ENCODE measurements at regions not wholly inside any gene's neighbourhood (a gene's known extent, or its start where the extent isn't known, plus 50 kb on each side); places are given as distances from the start of the nearest gene placed in this dataset.

- no peak overlapping the region for H3K9ac ChIP-seq (ENCODE audit: insufficient read depth in 1 of 2, low read depth in 2 of 2, low read length in 2 of 2)
- WGBS (ENCODE audit: insufficient coverage, low coverage, missing lambda C conversion rate) = 3% methylated on average over 8 of the region's 8 CpGs
- POLR2A ChIA-PET = no interaction called here
- intact Hi-C loops (cut with micrococcal nuclease) (loop anchor here (5.0 kb wide), 3 partner anchors 972 to 1747 kb away; no protein-coding TSS in a partner anchor), in situ Hi-C loops (cut with MboI) (no loop called here)
- H4K20me1 ChIP-seq (replicated peaks; ENCODE audit: control insufficient read depth, insufficient read depth, low read length) = no peaks in the 10 kb centered on the region
- no peaks in the 10 kb centered on the region for H3K36me3 ChIP-seq (ENCODE audit: control insufficient read depth, insufficient read depth, low read length)
- no peak for ATAC-seq
- FAIRE-seq = no peak
- DNase-seq (ENCODE audit: extremely low read depth in 1 of 4, low spot score in 3 of 4) = no peak
- no peak overlapping the region for H2AFZ ChIP-seq (ENCODE audit: low read depth, low read length)
- H3K9me3 ChIP-seq (replicated peaks; ENCODE audit: control insufficient read depth, insufficient read depth, low read depth, low read length) = peaks cover 15% of the 10 kb centered on the region
- TF ChIP-seq NCOA2 (IDR thresholded peaks at IDR 0.05; ENCODE audit: partially characterized antibody in 2 of 2) (no peak), HBP1 (CRISPR knock-in tag; IDR thresholded peaks at IDR 0.05) (no peak), FOXK2 (conservative IDR thresholded peaks at IDR 0.05 in 1 of 2, IDR thresholded peaks at IDR 0.05 in 1 of 2; ENCODE audit: low read depth in 2 of 2) (no peak), ZNF121 (CRISPR knock-in tag; conservative IDR thresholded peaks at IDR 0.05) (no peak), DDX20 (tag; IDR thresholded peaks at IDR 0.05; ENCODE audit: low read depth) (no peak), ZBTB17 (CRISPR knock-in tag; IDR thresholded peaks at IDR 0.05) (no peak), HNRNPH1 (optimal IDR thresholded peaks at IDR 0.05; ENCODE audit: low read depth, low read length) (no peak), NR4A1 (CRISPR knock-in tag; IDR thresholded peaks at IDR 0.05) (no peak), NR4A1 (tag; IDR thresholded peaks at IDR 0.05) (no peak), RFX1 (IDR thresholded peaks at IDR 0.05) (no peak), STAT6 (CRISPR knock-in tag; IDR thresholded peaks at IDR 0.05) (no peak)
- H3K79me2 ChIP-seq (ENCODE audit: control insufficient read depth, insufficient read depth, low read length) = no peaks in the 10 kb centered on the region
- CTCF ChIA-PET (ENCODE audit: low intra/inter-chr PET ratio) = interaction anchor here (0.6 kb wide), 1 partner anchor 1037 kb away, joined by 3 read pairs; no protein-coding TSS in a partner anchor
- BruUV-seq (replicated peaks) = no TSS peak
- no peaks in the 10 kb centered on the region for H3K4me1 ChIP-seq (replicated peaks in 1 of 2; ENCODE audit: control insufficient read depth in 2 of 2, insufficient read depth in 2 of 2, low read length in 2 of 2)
- no peak overlapping the region for H3K4me2 ChIP-seq (ENCODE audit: insufficient read depth, low read length)
- H3K27me3 ChIP-seq (ENCODE audit: control insufficient read depth in 2 of 2, insufficient read depth in 2 of 2, low read length in 2 of 2) = no peaks in the 10 kb centered on the region
- no peak overlapping the region for H3K27ac ChIP-seq (ENCODE audit: extremely low read depth, low read depth, low read length)
- no peak overlapping the region for H3K4me3 ChIP-seq
- no peaks in the 10 kb centered on the region for H3K9me1 ChIP-seq (ENCODE audit: control insufficient read depth, insufficient read depth, low read length)
These were observed 380.5 kb downstream of the C6orf118 start for GRCh38 chr6:164928728-164929407.

Measured in K562 (cell line).